Breast epithelium (tissue), 3 donors: ENCODE measurements at regions not wholly inside any gene's neighbourhood (a gene's known extent, or its start where the extent isn't known, plus 50 kb on each side); places are given as distances from the start of the nearest gene placed in this dataset.

Experiments
- POLR2A ChIP-seq: fragments of 450-650 bp; IDR thresholded peaks from one replicate; pipeline ENCODE4 v1.6.1; 2016; ENCODE audit warnings: antibody characterized with exemption, mild to moderate bottlenecking, moderate library complexity
- POLR2AphosphoS5 ChIP-seq, 3 donors: sonication (generic); formaldehyde crosslinking; IDR thresholded peaks; one replicate each; pipeline ENCODE4 v1.6.1; 2017; ENCODE audit warnings: antibody characterized with exemption in 3 of 3
- TF ChIP-seq, protein P1 (sequence below), 3 donors: fragments of 450-650 bp; IDR thresholded peaks; one replicate each; pipeline ENCODE4 v1.5.1; 2016 to 2017; ENCODE audit warnings: antibody characterized with exemption in 3 of 3, mild to moderate bottlenecking in 3 of 3, moderate library complexity in 3 of 3

DNA sequence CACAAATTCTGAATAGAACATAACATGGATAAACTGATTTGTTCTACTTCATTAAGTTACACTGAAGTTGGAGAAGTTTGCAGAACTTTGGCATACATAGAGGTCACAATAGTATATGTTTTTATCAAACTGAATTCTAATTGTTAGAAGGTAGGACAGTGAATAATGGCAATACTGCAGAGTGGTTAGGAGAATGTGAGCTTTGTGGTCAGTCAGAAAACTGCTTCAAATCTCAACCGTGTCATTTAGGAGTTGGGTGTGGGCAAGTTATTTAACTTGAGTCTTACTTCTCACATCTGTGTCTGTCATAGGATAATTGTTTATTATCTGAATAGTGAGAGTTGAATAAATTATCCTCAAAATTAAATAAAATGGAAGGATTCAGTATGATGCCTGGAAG is 374.6 kb upstream of the SYT1 start:
- TF ChIP-seq, protein P1, sequence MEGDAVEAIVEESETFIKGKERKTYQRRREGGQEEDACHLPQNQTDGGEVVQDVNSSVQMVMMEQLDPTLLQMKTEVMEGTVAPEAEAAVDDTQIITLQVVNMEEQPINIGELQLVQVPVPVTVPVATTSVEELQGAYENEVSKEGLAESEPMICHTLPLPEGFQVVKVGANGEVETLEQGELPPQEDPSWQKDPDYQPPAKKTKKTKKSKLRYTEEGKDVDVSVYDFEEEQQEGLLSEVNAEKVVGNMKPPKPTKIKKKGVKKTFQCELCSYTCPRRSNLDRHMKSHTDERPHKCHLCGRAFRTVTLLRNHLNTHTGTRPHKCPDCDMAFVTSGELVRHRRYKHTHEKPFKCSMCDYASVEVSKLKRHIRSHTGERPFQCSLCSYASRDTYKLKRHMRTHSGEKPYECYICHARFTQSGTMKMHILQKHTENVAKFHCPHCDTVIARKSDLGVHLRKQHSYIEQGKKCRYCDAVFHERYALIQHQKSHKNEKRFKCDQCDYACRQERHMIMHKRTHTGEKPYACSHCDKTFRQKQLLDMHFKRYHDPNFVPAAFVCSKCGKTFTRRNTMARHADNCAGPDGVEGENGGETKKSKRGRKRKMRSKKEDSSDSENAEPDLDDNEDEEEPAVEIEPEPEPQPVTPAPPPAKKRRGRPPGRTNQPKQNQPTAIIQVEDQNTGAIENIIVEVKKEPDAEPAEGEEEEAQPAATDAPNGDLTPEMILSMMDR (IDR thresholded peaks at IDR 0.05) = no peak
- TF ChIP-seq POLR2A = no peak
- no peak for TF ChIP-seq POLR2AphosphoS5 (IDR thresholded peaks at IDR 0.05)
